ENCODE measurements at regions not wholly inside any gene's neighbourhood (a gene's known extent, or its start where the extent isn't known, plus 50 kb on each side); places are given as distances from the start of the nearest gene placed in this dataset.
A peak's percentile ranks its signal among the peaks of the same experiment; 100 is the strongest.
"Not testable (repeated sequence)": the region's sequence is repeated elsewhere in the genome, so short reads cannot be mapped to it uniquely, and the experiment has no call there.

- no peak overlapping the region for H4K8ac ChIP-seq (ENCODE audit: low read depth, low read length)
- H3K4me1 ChIP-seq (ENCODE audit: control insufficient read depth, low read depth, low read length) = peaks cover 2% of the 10 kb centered on the region
- H3K36me3 ChIP-seq (ENCODE audit: control insufficient read depth, insufficient read depth, low read length) = no peaks in the 10 kb centered on the region
- no peak overlapping the region for H3K27ac ChIP-seq (ENCODE audit: low read depth, low read length)
- no peak overlapping the region for H3K4ac ChIP-seq (ENCODE audit: low read depth, low read length)
- no peak overlapping the region for H4K5ac ChIP-seq (ENCODE audit: low read length)
- H2BK15ac ChIP-seq (replicated peaks; ENCODE audit: low read depth) = no peak overlapping the region
- no CpG with 5 or more reads among the region's 2 CpGs for WGBS (ENCODE audit: extremely low coverage, insufficient coverage, low lambda C conversion rate)
- no peaks in the 10 kb centered on the region for H3K27me3 ChIP-seq (ENCODE audit: insufficient read depth, low read length, poor library complexity)
- no peak overlapping the region for H3K4me3 ChIP-seq (ENCODE audit: low read length)
- H3K4me2 ChIP-seq (ENCODE audit: low read length) = no peak overlapping the region
- H2AK5ac ChIP-seq (ENCODE audit: low read length) = no peak overlapping the region
- no peak overlapping the region for H3K23ac ChIP-seq (ENCODE audit: low read length)
- H2BK120ac ChIP-seq (ENCODE audit: low read depth, low read length) = no peak overlapping the region
- no peak overlapping the region for H3K9ac ChIP-seq (ENCODE audit: low read length)
- no peak overlapping the region for H3K56ac ChIP-seq (ENCODE audit: low read length)
- no peak overlapping the region for H2BK5ac ChIP-seq (ENCODE audit: low read length)
- peak; percentile 51 for DNase-seq
- H3K79me1 ChIP-seq (ENCODE audit: low read length) = no peaks in the 10 kb centered on the region
- no peak overlapping the region for H3K18ac ChIP-seq (ENCODE audit: low read length)
- H3K79me2 ChIP-seq (ENCODE audit: control insufficient read depth, insufficient read depth, low read length) = no peaks in the 10 kb centered on the region
Measured at GRCh38 chr2:183477296-183477695, 353.1 kb downstream of the NUP35 start.

DNA sequence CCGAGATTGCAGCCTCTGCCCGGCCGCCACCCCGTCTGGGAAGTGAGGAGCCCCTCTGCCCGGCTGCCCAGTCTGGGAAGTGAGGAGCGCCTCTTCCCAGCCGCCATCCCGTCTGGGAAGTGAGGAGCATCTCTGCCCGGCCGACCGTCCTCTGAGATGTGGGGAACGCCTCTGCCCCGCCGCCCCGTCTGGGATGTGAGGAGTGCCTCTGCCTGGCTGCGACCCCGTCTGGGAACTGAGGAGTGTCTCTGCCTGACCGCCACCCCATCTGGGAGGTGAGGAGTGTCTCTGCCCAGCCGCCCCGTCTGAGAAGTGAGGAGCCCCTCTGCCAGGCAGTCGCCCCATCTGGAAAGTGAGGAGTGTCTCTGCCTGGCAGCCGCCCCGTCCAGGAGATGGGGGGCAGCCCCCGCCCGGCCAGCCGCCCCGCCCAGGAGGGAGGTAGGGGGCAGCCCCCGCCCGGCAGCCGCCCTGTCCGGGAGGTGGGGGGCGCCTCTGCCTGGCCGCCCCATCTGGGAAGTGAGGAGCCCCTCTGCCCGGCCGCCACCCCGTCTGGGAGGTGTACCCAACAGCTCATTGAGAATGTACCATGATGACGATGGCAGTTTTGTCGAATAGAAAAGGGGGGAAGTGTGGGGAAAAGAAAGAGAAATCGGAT is 354.8 kb downstream of the NUP35 start:
- H2BK5ac ChIP-seq (ENCODE audit: low read length); H2BK120ac ChIP-seq (ENCODE audit: low read depth, low read length); H3K79me2 ChIP-seq (ENCODE audit: control insufficient read depth, insufficient read depth, low read length); H4K8ac ChIP-seq (ENCODE audit: low read depth, low read length); H3K4ac ChIP-seq (ENCODE audit: low read depth, low read length); H3K23ac ChIP-seq (ENCODE audit: low read length); H3K9ac ChIP-seq (ENCODE audit: low read length); H3K4me2 ChIP-seq (ENCODE audit: low read length); H3K56ac ChIP-seq (ENCODE audit: low read length); H4K5ac ChIP-seq (ENCODE audit: low read length); DNase-seq; H3K27ac ChIP-seq (ENCODE audit: low read depth, low read length); H3K36me3 ChIP-seq (ENCODE audit: control insufficient read depth, insufficient read depth, low read length); H2AK5ac ChIP-seq (ENCODE audit: low read length); H3K4me3 ChIP-seq (ENCODE audit: low read length); H3K18ac ChIP-seq (ENCODE audit: low read length); H2BK15ac ChIP-seq (replicated peaks; ENCODE audit: low read depth); H3K79me1 ChIP-seq (ENCODE audit: low read length); H3K27me3 ChIP-seq (ENCODE audit: insufficient read depth, low read length, poor library complexity); H3K4me1 ChIP-seq (ENCODE audit: control insufficient read depth, low read depth, low read length): not testable (repeated sequence)
- WGBS (ENCODE audit: extremely low coverage, insufficient coverage, low lambda C conversion rate) = no CpG with 5 or more reads among the region's 39 CpGs

DNA sequence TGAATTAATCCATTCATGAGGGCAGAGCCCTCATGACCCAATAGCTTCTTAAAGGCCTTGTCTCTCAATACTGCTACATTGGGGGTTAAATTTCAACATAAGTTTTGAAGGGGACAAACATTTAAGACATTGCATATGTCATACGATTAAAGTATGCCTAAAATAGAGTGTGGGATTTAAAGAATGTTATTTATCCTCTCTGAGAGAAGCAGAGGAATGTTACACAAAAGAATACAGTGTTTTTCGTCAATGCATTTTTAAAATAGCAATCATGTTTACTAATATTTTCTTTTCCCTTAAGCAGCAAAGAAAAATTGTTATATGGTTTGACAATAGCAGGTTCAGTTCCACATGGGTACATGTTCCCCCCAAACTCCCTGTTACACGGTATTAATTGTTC is 363.1 kb downstream of the NUP35 start:
- Histone ChIP-seq H3K79me1 (ENCODE audit: low read length) (no peaks in the 10 kb centered on the region), H3K4me1 (ENCODE audit: control insufficient read depth, low read depth, low read length) (no peaks in the 10 kb centered on the region), H3K4me2 (ENCODE audit: low read length) (no peak overlapping the region), H3K36me3 (ENCODE audit: control insufficient read depth, insufficient read depth, low read length) (no peaks in the 10 kb centered on the region), H4K5ac (ENCODE audit: low read length) (no peak overlapping the region), H2BK120ac (ENCODE audit: low read depth, low read length) (no peak overlapping the region), H3K56ac (ENCODE audit: low read length) (no peak overlapping the region), H3K79me2 (ENCODE audit: control insufficient read depth, insufficient read depth, low read length) (no peaks in the 10 kb centered on the region), H3K9ac (ENCODE audit: low read length) (no peak overlapping the region), H3K18ac (ENCODE audit: low read length) (no peak overlapping the region), H4K8ac (ENCODE audit: low read depth, low read length) (no peak overlapping the region), H3K27me3 (ENCODE audit: insufficient read depth, low read length, poor library complexity) (no peaks in the 10 kb centered on the region), H2AK5ac (ENCODE audit: low read length) (no peak overlapping the region), H3K27ac (ENCODE audit: low read depth, low read length) (no peak overlapping the region), H3K4me3 (ENCODE audit: low read length) (no peak overlapping the region), H3K4ac (ENCODE audit: low read depth, low read length) (no peak overlapping the region), H2BK5ac (ENCODE audit: low read length) (no peak overlapping the region), H2BK15ac (replicated peaks; ENCODE audit: low read depth) (no peak overlapping the region), H3K23ac (ENCODE audit: low read length) (no peak overlapping the region)
- no peak for DNase-seq
- 100% methylated on average over 1 of the region's 3 CpGs for WGBS (ENCODE audit: extremely low coverage, insufficient coverage, low lambda C conversion rate)

DNA sequence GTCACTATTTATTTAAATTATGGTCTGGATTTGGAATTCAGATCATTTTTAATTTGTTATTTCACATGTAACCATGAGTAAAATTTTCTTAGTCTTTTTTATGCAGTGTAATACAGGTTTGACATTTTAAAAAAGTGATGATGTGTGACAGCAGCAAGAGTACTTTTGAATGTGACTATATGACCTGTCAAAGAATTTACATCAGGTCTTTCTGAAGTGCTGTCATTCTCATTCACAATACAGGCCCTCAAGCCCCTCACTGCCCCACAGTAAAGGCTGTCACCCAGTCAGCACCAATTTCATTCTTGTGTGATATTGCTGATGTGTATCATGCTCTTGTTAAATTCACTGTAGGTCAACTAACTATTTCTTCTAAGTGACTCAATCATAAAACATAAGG is 364.2 kb downstream of the NUP35 start:
- no peaks in the 10 kb centered on the region for H3K4me1 ChIP-seq (ENCODE audit: control insufficient read depth, low read depth, low read length)
- no peak overlapping the region for H2BK120ac ChIP-seq (ENCODE audit: low read depth, low read length)
- no peaks in the 10 kb centered on the region for H3K79me1 ChIP-seq (ENCODE audit: low read length)
- H2BK5ac ChIP-seq (ENCODE audit: low read length) = no peak overlapping the region
- H3K18ac ChIP-seq (ENCODE audit: low read length) = no peak overlapping the region
- H4K5ac ChIP-seq (ENCODE audit: low read length) = no peak overlapping the region
- no peaks in the 10 kb centered on the region for H3K27me3 ChIP-seq (ENCODE audit: insufficient read depth, low read length, poor library complexity)
- no peaks in the 10 kb centered on the region for H3K79me2 ChIP-seq (ENCODE audit: control insufficient read depth, insufficient read depth, low read length)
- no peaks in the 10 kb centered on the region for H3K36me3 ChIP-seq (ENCODE audit: control insufficient read depth, insufficient read depth, low read length)
- H2BK15ac ChIP-seq (replicated peaks; ENCODE audit: low read depth) = no peak overlapping the region
- H3K4me2 ChIP-seq (ENCODE audit: low read length) = no peak overlapping the region
- no peak overlapping the region for H3K27ac ChIP-seq (ENCODE audit: low read depth, low read length)
- H4K8ac ChIP-seq (ENCODE audit: low read depth, low read length) = no peak overlapping the region
- H3K56ac ChIP-seq (ENCODE audit: low read length) = no peak overlapping the region
- no peak overlapping the region for H3K9ac ChIP-seq (ENCODE audit: low read length)
- no peak for DNase-seq
- no peak overlapping the region for H3K4me3 ChIP-seq (ENCODE audit: low read length)
- H3K4ac ChIP-seq (ENCODE audit: low read depth, low read length) = no peak overlapping the region
- no peak overlapping the region for H3K23ac ChIP-seq (ENCODE audit: low read length)
- no peak overlapping the region for H2AK5ac ChIP-seq (ENCODE audit: low read length)

- WGBS (ENCODE audit: extremely low coverage, insufficient coverage, low lambda C conversion rate) = no CpG with 5 or more reads among the region's 3 CpGs
- no peaks in the 10 kb centered on the region for H3K27me3 ChIP-seq (ENCODE audit: insufficient read depth, low read length, poor library complexity)
- H3K9ac ChIP-seq (ENCODE audit: low read length) = no peak overlapping the region
- H3K4ac ChIP-seq (ENCODE audit: low read depth, low read length) = no peak overlapping the region
- H2BK15ac ChIP-seq (replicated peaks; ENCODE audit: low read depth) = peak overlapping the region; percentile 19
- H2BK120ac ChIP-seq (ENCODE audit: low read depth, low read length) = no peak overlapping the region
- H2AK5ac ChIP-seq (ENCODE audit: low read length) = no peak overlapping the region
- H3K4me1 ChIP-seq (ENCODE audit: control insufficient read depth, low read depth, low read length) = no peaks in the 10 kb centered on the region
- H3K79me2 ChIP-seq (ENCODE audit: control insufficient read depth, insufficient read depth, low read length) = no peaks in the 10 kb centered on the region
- DNase-seq = no peak
- no peaks in the 10 kb centered on the region for H3K79me1 ChIP-seq (ENCODE audit: low read length)
- H3K56ac ChIP-seq (ENCODE audit: low read length) = no peak overlapping the region
- H3K4me3 ChIP-seq (ENCODE audit: low read length) = no peak overlapping the region
- no peaks in the 10 kb centered on the region for H3K36me3 ChIP-seq (ENCODE audit: control insufficient read depth, insufficient read depth, low read length)
- no peak overlapping the region for H4K8ac ChIP-seq (ENCODE audit: low read depth, low read length)
- H3K18ac ChIP-seq (ENCODE audit: low read length) = no peak overlapping the region
- no peak overlapping the region for H2BK5ac ChIP-seq (ENCODE audit: low read length)
- no peak overlapping the region for H3K27ac ChIP-seq (ENCODE audit: low read depth, low read length)
- H3K4me2 ChIP-seq (ENCODE audit: low read length) = no peak overlapping the region
- H4K5ac ChIP-seq (ENCODE audit: low read length) = no peak overlapping the region
- H3K23ac ChIP-seq (ENCODE audit: low read length) = no peak overlapping the region
Measured at GRCh38 chr2:183490489-183490888, 366.2 kb downstream of the NUP35 start.

- no peaks in the 10 kb centered on the region for H3K4me1 ChIP-seq (ENCODE audit: control insufficient read depth, low read depth, low read length)
- no peaks in the 10 kb centered on the region for H3K79me2 ChIP-seq (ENCODE audit: control insufficient read depth, insufficient read depth, low read length)
- H3K9ac ChIP-seq (ENCODE audit: low read length) = no peak overlapping the region
- H2BK120ac ChIP-seq (ENCODE audit: low read depth, low read length) = no peak overlapping the region
- H3K4me2 ChIP-seq (ENCODE audit: low read length) = no peak overlapping the region
- no peak overlapping the region for H3K23ac ChIP-seq (ENCODE audit: low read length)
- peak overlapping the region; percentile 19 for H2BK15ac ChIP-seq (replicated peaks; ENCODE audit: low read depth)
- H3K18ac ChIP-seq (ENCODE audit: low read length) = no peak overlapping the region
- no peak overlapping the region for H4K5ac ChIP-seq (ENCODE audit: low read length)
- no peak overlapping the region for H3K27ac ChIP-seq (ENCODE audit: low read depth, low read length)
- H3K79me1 ChIP-seq (ENCODE audit: low read length) = no peaks in the 10 kb centered on the region
- no peak overlapping the region for H2AK5ac ChIP-seq (ENCODE audit: low read length)
- H3K36me3 ChIP-seq (ENCODE audit: control insufficient read depth, insufficient read depth, low read length) = no peaks in the 10 kb centered on the region
- no peak for DNase-seq
- H3K4ac ChIP-seq (ENCODE audit: low read depth, low read length) = no peak overlapping the region
- no peak overlapping the region for H2BK5ac ChIP-seq (ENCODE audit: low read length)
- H3K27me3 ChIP-seq (ENCODE audit: insufficient read depth, low read length, poor library complexity) = no peaks in the 10 kb centered on the region
- H4K8ac ChIP-seq (ENCODE audit: low read depth, low read length) = no peak overlapping the region
- H3K56ac ChIP-seq (ENCODE audit: low read length) = no peak overlapping the region
- no CpG with 5 or more reads among the region's 2 CpGs for WGBS (ENCODE audit: extremely low coverage, insufficient coverage, low lambda C conversion rate)
- H3K4me3 ChIP-seq (ENCODE audit: low read length) = no peak overlapping the region
Measured at GRCh38 chr2:183490914-183491313, 366.7 kb downstream of the NUP35 start.

Measured in mesendoderm (in vitro differentiated cells).